K562 (cell line): ENCODE measurements at regions not wholly inside any gene's neighbourhood (a gene's known extent, or its start where the extent isn't known, plus 50 kb on each side); places are given as distances from the start of the nearest gene placed in this dataset.

ENCODE experiments used
- CBX8 ChIP-seq: fragments of 200-600 bp; sonication (generic); IDR thresholded peaks from 2 replicates; pipeline ENCODE4 v1.6.1; 2012; ENCODE audit warnings: borderline replicate concordance, mixed run types, low read depth, mild to moderate bottlenecking, moderate library complexity, mixed read lengths, low read length, control low read depth, inconsistent platforms; ENCODE audit not compliant: poor library complexity, severe bottlenecking; ENCODE audit errors: extremely low read depth
- SMAD3 ChIP-seq: fragments of 450-650 bp; formaldehyde crosslinking; conservative IDR thresholded peaks from 2 replicates; pipeline ENCODE4 v1.4.0; 2020; ENCODE audit warnings: mild to moderate bottlenecking
- SMC3 ChIP-seq: conservative IDR thresholded peaks from 2 replicates; pipeline ENCODE4 v1.6.1; 2011; ENCODE audit warnings: low read depth, low read length, improper control_type of control experiment; ENCODE audit not compliant: insufficient read depth
- ZNF316 ChIP-seq: fragments of 450-650 bp; IDR thresholded peaks from 2 replicates; pipeline ENCODE4 v1.6.1; 2016
- TF ChIP-seq, protein P1 (sequence below), 2 experiments: fragments of 450-650 bp; formaldehyde crosslinking in 1 of 2; IDR thresholded peaks; 2 replicates each; pipeline versions ENCODE4 v1.4.0 to v1.6.1; 2014 to 2020; ENCODE audit warnings: mild to moderate bottlenecking in 2 of 2, borderline replicate concordance in 1 of 2, low read depth in 1 of 2
- TF ChIP-seq, protein P2 (sequence below): sonication (generic); formaldehyde crosslinking; IDR thresholded peaks from 2 replicates; pipeline ENCODE4 v1.8.0; 2022; ENCODE audit warnings: mild to moderate bottlenecking, missing genetic modification reagents

DNA sequence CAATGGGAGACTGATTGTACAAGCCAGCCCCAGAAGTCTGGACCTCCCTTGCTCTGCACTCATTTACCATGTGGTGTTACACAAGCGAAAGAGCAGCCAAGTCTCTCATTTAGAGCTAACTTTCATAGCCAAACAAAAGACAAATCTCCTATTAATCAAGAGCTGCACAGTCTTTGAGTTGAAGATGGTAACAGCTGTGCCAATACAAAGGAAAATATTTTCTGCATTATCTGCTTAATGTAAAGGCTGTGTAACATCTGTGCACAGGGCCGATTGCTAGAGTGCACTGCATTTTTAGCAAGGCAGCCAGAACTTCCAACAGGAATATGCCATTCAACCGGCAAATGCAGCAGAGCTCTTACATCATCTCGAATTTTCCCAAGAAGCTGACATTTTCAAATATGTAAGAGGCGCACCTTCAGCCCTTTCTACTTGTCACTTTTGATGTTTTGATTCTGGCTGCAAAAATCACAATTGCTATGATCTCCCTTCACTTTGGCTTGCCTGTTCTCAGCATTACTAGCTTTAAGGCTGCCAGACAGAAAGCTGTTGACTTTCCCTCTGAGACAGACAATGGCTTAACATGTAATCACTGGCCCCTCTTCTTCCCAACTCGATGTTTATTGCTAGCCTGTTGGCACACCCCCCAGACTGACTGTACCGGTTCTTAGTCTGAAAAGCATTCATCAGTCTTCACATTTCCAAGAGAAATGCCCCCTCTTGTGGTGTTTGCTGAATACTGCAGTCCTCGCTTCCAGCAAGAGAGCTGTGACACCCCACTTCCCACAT lies 96.9 kb upstream of the TANK start (continued):
- TF ChIP-seq CBX8, result no peak
- TF ChIP-seq SMAD3, result no peak
- TF ChIP-seq ZNF316, result no peak
- TF ChIP-seq, protein P1, sequence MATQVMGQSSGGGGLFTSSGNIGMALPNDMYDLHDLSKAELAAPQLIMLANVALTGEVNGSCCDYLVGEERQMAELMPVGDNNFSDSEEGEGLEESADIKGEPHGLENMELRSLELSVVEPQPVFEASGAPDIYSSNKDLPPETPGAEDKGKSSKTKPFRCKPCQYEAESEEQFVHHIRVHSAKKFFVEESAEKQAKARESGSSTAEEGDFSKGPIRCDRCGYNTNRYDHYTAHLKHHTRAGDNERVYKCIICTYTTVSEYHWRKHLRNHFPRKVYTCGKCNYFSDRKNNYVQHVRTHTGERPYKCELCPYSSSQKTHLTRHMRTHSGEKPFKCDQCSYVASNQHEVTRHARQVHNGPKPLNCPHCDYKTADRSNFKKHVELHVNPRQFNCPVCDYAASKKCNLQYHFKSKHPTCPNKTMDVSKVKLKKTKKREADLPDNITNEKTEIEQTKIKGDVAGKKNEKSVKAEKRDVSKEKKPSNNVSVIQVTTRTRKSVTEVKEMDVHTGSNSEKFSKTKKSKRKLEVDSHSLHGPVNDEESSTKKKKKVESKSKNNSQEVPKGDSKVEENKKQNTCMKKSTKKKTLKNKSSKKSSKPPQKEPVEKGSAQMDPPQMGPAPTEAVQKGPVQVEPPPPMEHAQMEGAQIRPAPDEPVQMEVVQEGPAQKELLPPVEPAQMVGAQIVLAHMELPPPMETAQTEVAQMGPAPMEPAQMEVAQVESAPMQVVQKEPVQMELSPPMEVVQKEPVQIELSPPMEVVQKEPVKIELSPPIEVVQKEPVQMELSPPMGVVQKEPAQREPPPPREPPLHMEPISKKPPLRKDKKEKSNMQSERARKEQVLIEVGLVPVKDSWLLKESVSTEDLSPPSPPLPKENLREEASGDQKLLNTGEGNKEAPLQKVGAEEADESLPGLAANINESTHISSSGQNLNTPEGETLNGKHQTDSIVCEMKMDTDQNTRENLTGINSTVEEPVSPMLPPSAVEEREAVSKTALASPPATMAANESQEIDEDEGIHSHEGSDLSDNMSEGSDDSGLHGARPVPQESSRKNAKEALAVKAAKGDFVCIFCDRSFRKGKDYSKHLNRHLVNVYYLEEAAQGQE (IDR thresholded peaks at IDR 0.05; ENCODE audit: borderline replicate concordance), result peak; percentile 32
- TF ChIP-seq, protein P1 (CRISPR knock-in tag; IDR thresholded peaks at IDR 0.05; ENCODE audit: low read depth), result no peak
- peak; percentile 67 for TF ChIP-seq SMC3
- TF ChIP-seq, protein P2, sequence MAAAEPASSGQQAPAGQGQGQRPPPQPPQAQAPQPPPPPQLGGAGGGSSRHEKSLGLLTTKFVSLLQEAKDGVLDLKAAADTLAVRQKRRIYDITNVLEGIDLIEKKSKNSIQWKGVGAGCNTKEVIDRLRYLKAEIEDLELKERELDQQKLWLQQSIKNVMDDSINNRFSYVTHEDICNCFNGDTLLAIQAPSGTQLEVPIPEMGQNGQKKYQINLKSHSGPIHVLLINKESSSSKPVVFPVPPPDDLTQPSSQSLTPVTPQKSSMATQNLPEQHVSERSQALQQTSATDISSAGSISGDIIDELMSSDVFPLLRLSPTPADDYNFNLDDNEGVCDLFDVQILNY (CRISPR knock-in tag), result no peak
